Stomach smooth muscle (tissue), 2 donors: ENCODE measurements at regions not wholly inside any gene's neighbourhood (a gene's known extent, or its start where the extent isn't known, plus 50 kb on each side); places are given as distances from the start of the nearest gene placed in this dataset.

Experiments used
- H3K27ac ChIP-seq: one replicate; pipeline ENCODE4 v1.7.0; 2013; ENCODE audit warnings: mild to moderate bottlenecking, low read length, inconsistent platforms
- H3K27me3 ChIP-seq, 2 donors: one replicate each; pipeline ENCODE4 v1.7.0; 2013; ENCODE audit warnings: low read length in 2 of 2; ENCODE audit not compliant: insufficient read depth in 2 of 2, control insufficient read depth in 1 of 2
- H3K36me3 ChIP-seq, 2 donors: one replicate each; pipeline ENCODE4 v1.7.0; 2013; ENCODE audit warnings: low read length in 2 of 2; ENCODE audit not compliant: control insufficient read depth in 2 of 2, insufficient read depth in 2 of 2
- H3K4me1 ChIP-seq: one replicate; pipeline ENCODE4 v1.7.0; 2013; ENCODE audit warnings: low read length; ENCODE audit not compliant: control insufficient read depth, insufficient read depth
- H3K4me3 ChIP-seq, 2 donors: one replicate each; pipeline ENCODE4 v1.7.0; 2013; ENCODE audit warnings: low read length in 2 of 2
- H3K9ac ChIP-seq, 2 donors: one replicate each; pipeline ENCODE4 v1.7.0; 2013; ENCODE audit warnings: low read length in 2 of 2, mild to moderate bottlenecking in 1 of 2
- H3K9me3 ChIP-seq, 2 donors: one replicate each; pipeline ENCODE4 v1.7.0; 2013; ENCODE audit warnings: low read length in 2 of 2; ENCODE audit not compliant: control insufficient read depth in 2 of 2
- donor health status: healthy.
- donor health status: Pancreatic carcinoma.

GRCh38 chrX:20767346-20767745 is 500.6 kb upstream of the RPS6KA3 start:
- Histone ChIP-seq H3K27ac (no peak overlapping the region), H3K9ac (no peak overlapping the region), H3K36me3 (no peaks in the 10 kb centered on the region), H3K4me1 (no peaks in the 10 kb centered on the region), H3K27me3 (no peaks in the 10 kb centered on the region), H3K9me3 (no peaks in the 10 kb centered on the region), H3K4me3 (no peak overlapping the region)

GRCh38 chrX:20756585-20756984 is 489.9 kb upstream of the RPS6KA3 start:
- no peaks in the 10 kb centered on the region for H3K9me3 ChIP-seq
- no peak overlapping the region for H3K9ac ChIP-seq
- peaks cover 0 to 2% of the 10 kb centered on the region in 2 donors for H3K27me3 ChIP-seq
- H3K27ac ChIP-seq, result no peak overlapping the region
- no peaks in the 10 kb centered on the region for H3K4me1 ChIP-seq
- no peaks in the 10 kb centered on the region for H3K36me3 ChIP-seq
- H3K4me3 ChIP-seq, result no peak overlapping the region

GRCh38 chrX:20753076-20753475 is 486.4 kb upstream of the RPS6KA3 start:
- no peak overlapping the region for H3K4me3 ChIP-seq
- H3K27ac ChIP-seq, result no peak overlapping the region
- no peak overlapping the region for H3K9ac ChIP-seq
- H3K9me3 ChIP-seq, result no peaks in the 10 kb centered on the region
- no peaks in the 10 kb centered on the region for H3K36me3 ChIP-seq
- H3K27me3 ChIP-seq, result peaks cover 0 to 2% of the 10 kb centered on the region in 2 donors
- no peaks in the 10 kb centered on the region for H3K4me1 ChIP-seq

- H3K27ac ChIP-seq, result no peak overlapping the region
- no peaks in the 10 kb centered on the region for H3K27me3 ChIP-seq
- H3K9ac ChIP-seq, result no peak overlapping the region
- H3K4me3 ChIP-seq, result no peak overlapping the region
- H3K4me1 ChIP-seq, result no peaks in the 10 kb centered on the region
- no peaks in the 10 kb centered on the region for H3K36me3 ChIP-seq
- H3K9me3 ChIP-seq, result no peaks in the 10 kb centered on the region
These were observed 480.0 kb upstream of the RPS6KA3 start for GRCh38 chrX:20746690-20747089.

- no peaks in the 10 kb centered on the region for H3K4me1 ChIP-seq
- no peaks in the 10 kb centered on the region for H3K27me3 ChIP-seq
- no peak overlapping the region for H3K27ac ChIP-seq
- H3K36me3 ChIP-seq, result no peaks in the 10 kb centered on the region
- H3K9ac ChIP-seq, result no peak overlapping the region
- no peaks in the 10 kb centered on the region for H3K9me3 ChIP-seq
- no peak overlapping the region for H3K4me3 ChIP-seq
These were observed 476.3 kb upstream of the RPS6KA3 start for GRCh38 chrX:20743046-20743445.

GRCh38 chrX:20742106-20742505 is 475.4 kb upstream of the RPS6KA3 start:
- Histone ChIP-seq H3K27ac (no peak overlapping the region), H3K9ac (no peak overlapping the region), H3K4me1 (no peaks in the 10 kb centered on the region), H3K4me3 (no peak overlapping the region), H3K27me3 (no peaks in the 10 kb centered on the region), H3K36me3 (no peaks in the 10 kb centered on the region), H3K9me3 (no peaks in the 10 kb centered on the region)

GRCh38 chrX:20740443-20740842 is 473.7 kb upstream of the RPS6KA3 start:
- Histone ChIP-seq H3K36me3 (no peaks in the 10 kb centered on the region), H3K4me1 (no peaks in the 10 kb centered on the region), H3K9me3 (no peaks in the 10 kb centered on the region), H3K27me3 (no peaks in the 10 kb centered on the region), H3K4me3 (no peak overlapping the region), H3K9ac (no peak overlapping the region), H3K27ac (no peak overlapping the region)

- no peak overlapping the region for H3K27ac ChIP-seq
- no peaks in the 10 kb centered on the region for H3K9me3 ChIP-seq
- no peak overlapping the region for H3K9ac ChIP-seq
- H3K27me3 ChIP-seq, result no peaks in the 10 kb centered on the region
- no peaks in the 10 kb centered on the region for H3K36me3 ChIP-seq
- no peaks in the 10 kb centered on the region for H3K4me1 ChIP-seq
- no peak overlapping the region for H3K4me3 ChIP-seq
These were observed 472.5 kb upstream of the RPS6KA3 start for GRCh38 chrX:20739038-20739745.

- Histone ChIP-seq H3K27ac (no peak overlapping the region), H3K36me3 (no peaks in the 10 kb centered on the region), H3K9me3 (no peaks in the 10 kb centered on the region), H3K27me3 (no peaks in the 10 kb centered on the region), H3K9ac (no peak overlapping the region), H3K4me3 (no peak overlapping the region), H3K4me1 (no peaks in the 10 kb centered on the region)
These were observed 462.7 kb upstream of the RPS6KA3 start for GRCh38 chrX:20729416-20729815.

- Histone ChIP-seq H3K9ac (no peak overlapping the region), H3K27me3 (no peaks in the 10 kb centered on the region), H3K4me1 (no peaks in the 10 kb centered on the region), H3K4me3 (no peak overlapping the region), H3K36me3 (no peaks in the 10 kb centered on the region), H3K27ac (no peak overlapping the region), H3K9me3 (no peaks in the 10 kb centered on the region)
These were observed 460.7 kb upstream of the RPS6KA3 start for GRCh38 chrX:20727447-20727846.

- Histone ChIP-seq H3K27me3 (no peaks in the 10 kb centered on the region), H3K36me3 (no peaks in the 10 kb centered on the region), H3K4me3 (no peak overlapping the region), H3K4me1 (no peaks in the 10 kb centered on the region), H3K9ac (no peak overlapping the region), H3K27ac (no peak overlapping the region), H3K9me3 (no peaks in the 10 kb centered on the region)
These were observed 454.4 kb upstream of the RPS6KA3 start for GRCh38 chrX:20720954-20721626.
